ENCODE measurements at regions not wholly inside any gene's neighbourhood (a gene's known extent, or its start where the extent isn't known, plus 50 kb on each side); places are given as distances from the start of the nearest gene placed in this dataset.

DNA sequence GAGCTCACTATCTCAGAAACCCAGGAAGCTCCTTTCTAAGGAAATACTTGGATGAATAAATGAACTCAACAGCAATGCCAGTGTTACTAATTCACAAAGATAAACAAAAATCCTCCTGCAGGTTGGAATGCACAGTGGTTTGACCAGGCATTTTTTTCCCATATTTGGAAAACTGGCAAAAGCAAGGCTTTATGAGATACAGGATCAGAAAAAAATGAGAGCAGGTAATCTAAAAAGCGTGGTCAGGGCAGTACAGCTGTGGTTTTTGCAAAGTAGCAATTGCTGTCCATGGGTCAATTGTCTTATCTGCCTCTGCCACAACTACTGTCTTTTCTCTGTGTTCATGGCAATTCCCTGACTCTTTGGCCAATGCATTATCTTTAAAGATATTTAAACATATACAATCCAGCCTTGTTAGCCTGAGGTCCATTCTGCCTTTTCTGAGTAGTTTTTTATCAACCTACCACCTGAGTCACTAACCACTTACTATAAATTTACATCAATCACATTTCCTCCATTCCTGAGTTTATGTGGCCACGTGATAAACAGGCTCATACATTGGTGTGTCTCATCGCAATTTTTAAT, 564.5 kb upstream of the IGFBP3 start (continued):
- TF ChIP-seq CHD7 (IDR thresholded peaks at IDR 0.05; ENCODE audit: insufficient replicate concordance, low read length) = no peak
- TF ChIP-seq KDM1A (IDR thresholded peaks at IDR 0.05; ENCODE audit: borderline replicate concordance, low read length) = no peak
- TF ChIP-seq ATF3 (IDR thresholded peaks at IDR 0.05; ENCODE audit: insufficient read depth, low read depth, low read length) = no peak
- TF ChIP-seq EZH2 (IDR thresholded peaks at IDR 0.05; ENCODE audit: low read depth, low read length, severe bottlenecking) = no peak
- no peak for TF ChIP-seq SIN3A (conservative IDR thresholded peaks at IDR 0.05 in 1 of 2, IDR thresholded peaks at IDR 0.05 in 1 of 2; ENCODE audit: low read depth in 1 of 2, low read length in 2 of 2)
- no peak for TF ChIP-seq POLR2A (IDR thresholded peaks at IDR 0.05; ENCODE audit: control extremely low read depth in 1 of 2, low read depth in 2 of 2, low read length in 2 of 2)
- TF ChIP-seq SIX5 (IDR thresholded peaks at IDR 0.05; ENCODE audit: low read depth, low read length) = no peak
- TF ChIP-seq, protein P1, sequence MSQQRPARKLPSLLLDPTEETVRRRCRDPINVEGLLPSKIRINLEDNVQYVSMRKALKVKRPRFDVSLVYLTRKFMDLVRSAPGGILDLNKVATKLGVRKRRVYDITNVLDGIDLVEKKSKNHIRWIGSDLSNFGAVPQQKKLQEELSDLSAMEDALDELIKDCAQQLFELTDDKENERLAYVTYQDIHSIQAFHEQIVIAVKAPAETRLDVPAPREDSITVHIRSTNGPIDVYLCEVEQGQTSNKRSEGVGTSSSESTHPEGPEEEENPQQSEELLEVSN (IDR thresholded peaks at IDR 0.05) = no peak

Data from H1 (cell line).